HG03342 (cell line): ENCODE measurements at regions not wholly inside any gene's neighbourhood (a gene's known extent, or its start where the extent isn't known, plus 50 kb on each side); places are given as distances from the start of the nearest gene placed in this dataset.

Experiments used
- ATAC-seq: cut with Tn5 transposase; IDR thresholded peaks from one replicate; pipeline ENCODE4 v1.9.1; 2021; ENCODE audit warnings: mild to moderate bottlenecking, moderate library complexity; ENCODE audit not compliant: unreplicated experiment

- ATAC-seq = no peak
Observed at GRCh38 chr13:72384186-72384823, 343.1 kb downstream of the MZT1 start.

GRCh38 chr13:72383646-72384045, 343.8 kb downstream of the MZT1 start:
- ATAC-seq = no peak

GRCh38 chr13:72379581-72379980, 347.8 kb downstream of the MZT1 start:
- ATAC-seq = no peak

GRCh38 chr13:72368031-72368430, 359.4 kb downstream of the MZT1 start:
- ATAC-seq = no peak

- no peak for ATAC-seq
Observed at GRCh38 chr13:72346716-72347115, 380.7 kb downstream of the MZT1 start.

GRCh38 chr13:72342364-72342763, 385.1 kb downstream of the MZT1 start:
- ATAC-seq = no peak

GRCh38 chr13:72341904-72342303, 385.5 kb downstream of the MZT1 start:
- no peak for ATAC-seq

GRCh38 chr13:72317346-72318109, 409.9 kb downstream of the MZT1 start:
- ATAC-seq = no peak

GRCh38 chr13:72316716-72317115, 410.7 kb downstream of the MZT1 start:
- no peak for ATAC-seq

- ATAC-seq = no peak
Observed at GRCh38 chr13:72315312-72315711, 412.1 kb downstream of the MZT1 start.

GRCh38 chr13:72314210-72314609, 413.2 kb downstream of the MZT1 start:
- no peak for ATAC-seq

- ATAC-seq = no peak
Observed at GRCh38 chr13:72313546-72313945, 413.9 kb downstream of the MZT1 start.

GRCh38 chr13:72303941-72304746, 423.3 kb downstream of the MZT1 start:
- no peak for ATAC-seq

- ATAC-seq = no peak
Observed at GRCh38 chr13:72296246-72296645, 429.2 kb upstream of the DACH1 start.

GRCh38 chr13:72295153-72295552, 428.1 kb upstream of the DACH1 start:
- no peak for ATAC-seq

- no peak for ATAC-seq
Observed at GRCh38 chr13:72293206-72293605, 426.2 kb upstream of the DACH1 start.

- no peak for ATAC-seq
Observed at GRCh38 chr13:72290962-72291681, 424.1 kb upstream of the DACH1 start.

- no peak for ATAC-seq
Observed at GRCh38 chr13:72286421-72286820, 419.4 kb upstream of the DACH1 start.

- no peak for ATAC-seq
Observed at GRCh38 chr13:72284791-72285190, 417.8 kb upstream of the DACH1 start.

GRCh38 chr13:72261732-72262131, 394.7 kb upstream of the DACH1 start:
- ATAC-seq = no peak

- ATAC-seq = no peak
Observed at GRCh38 chr13:72259528-72259927, 392.5 kb upstream of the DACH1 start.
